IMR-90 (cell line): ENCODE measurements at regions not wholly inside any gene's neighbourhood (a gene's known extent, or its start where the extent isn't known, plus 50 kb on each side); places are given as distances from the start of the nearest gene placed in this dataset.

Experiments
- ATAC-seq: fragments of 200-7000 bp; cut with Tn5 transposase; 2 replicates; pipeline ENCODE4 v1.9.1; 2020; ENCODE audit warnings: low read depth, mild to moderate bottlenecking, moderate library complexity
- BruUV-seq: library from RNA; stranded (reverse); fragments of 400-500 nt; replicated peaks from 2 replicates; lab custom pipeline; 2021; lab: Mats Ljungman, UMichigan
- CTCF ChIA-PET: fragments of 300-600 bp; formaldehyde crosslinking; extraction: SDS; loops from one replicate; lab custom pipeline; 2021; ENCODE audit warnings: antibody characterized with exemption; lab: Yijun Ruan, JAX
- POLR2A ChIA-PET: fragments of 300-600 bp; sonication (Branson Sonifier 250); formaldehyde crosslinking; loops from one replicate; lab custom pipeline; 2022; ENCODE audit warnings: antibody characterized with exemption; ENCODE audit not compliant: unreplicated experiment; lab: Charles Lee
- DNase-seq: peaks from one replicate; pipeline ENCODE4 v3.0.0; 2013
- H2AFZ ChIP-seq: replicated peaks from 2 replicates; pipeline ENCODE3; 2013; ENCODE audit warnings: low read length, mild to moderate bottlenecking; ENCODE audit not compliant: poor library complexity
- H2AK5ac ChIP-seq: 2 replicates; pipeline ENCODE4 v1.6.1; 2013; ENCODE audit warnings: low read depth, low read length, inconsistent platforms
- H2AK9ac ChIP-seq: replicated peaks from 2 replicates; pipeline ENCODE3; 2013; ENCODE audit warnings: mild to moderate bottlenecking, low read depth, low read length, moderate library complexity; ENCODE audit not compliant: poor library complexity
- H2BK120ac ChIP-seq: 2 replicates; pipeline ENCODE4 v1.6.1; 2013; ENCODE audit warnings: low read depth, low read length, inconsistent platforms
- H2BK15ac ChIP-seq: 3 replicates; pipeline ENCODE4 v1.6.1; 2013; ENCODE audit warnings: low read depth, low read length, inconsistent platforms
- H2BK20ac ChIP-seq: 2 replicates; pipeline ENCODE4 v1.6.1; 2013; ENCODE audit warnings: low read depth, mild to moderate bottlenecking, inconsistent platforms, low read length, moderate library complexity
- H2BK5ac ChIP-seq: 2 replicates; pipeline ENCODE4 v1.6.1; 2013; ENCODE audit warnings: mild to moderate bottlenecking, low read depth, low read length, inconsistent platforms; ENCODE audit not compliant: poor library complexity, severe bottlenecking
- H3K14ac ChIP-seq: replicated peaks from 2 replicates; pipeline ENCODE4 v1.6.1; 2013; ENCODE audit warnings: low read depth, low read length, inconsistent platforms
- H3K18ac ChIP-seq: 2 replicates; pipeline ENCODE4 v1.6.1; 2013; ENCODE audit warnings: low read depth, low read length, control low read depth
- H3K23ac ChIP-seq: 2 replicates; pipeline ENCODE4 v1.6.1; 2013; ENCODE audit warnings: low read depth, low read length, inconsistent platforms
- H3K27ac ChIP-seq: 2 replicates; pipeline ENCODE4 v1.5.1; 2013; ENCODE audit warnings: mild to moderate bottlenecking, control low read depth, low read length; ENCODE audit not compliant: insufficient read depth
- H3K27me3 ChIP-seq: 2 replicates; pipeline ENCODE4 v1.6.1; 2013; ENCODE audit warnings: low read length; ENCODE audit not compliant: control insufficient read depth, insufficient read depth
- H3K36me3 ChIP-seq: 2 replicates; pipeline ENCODE4 v1.6.1; 2013; ENCODE audit warnings: low read length, mixed read lengths; ENCODE audit not compliant: control insufficient read depth, insufficient read depth
- H3K4ac ChIP-seq: 2 replicates; pipeline ENCODE4 v1.6.1; 2013; ENCODE audit warnings: low read depth, low read length, inconsistent platforms
- H3K4me1 ChIP-seq: 2 replicates; pipeline ENCODE4 v1.6.1; 2013; ENCODE audit warnings: low read length, mixed read lengths; ENCODE audit not compliant: control insufficient read depth, insufficient read depth
- H3K4me2 ChIP-seq: 2 replicates; pipeline ENCODE4 v1.6.1; 2013; ENCODE audit warnings: low read depth, mild to moderate bottlenecking, control low read depth, low read length, moderate library complexity
- H3K4me3 ChIP-seq: 2 replicates; pipeline ENCODE4 v1.5.1; 2013; ENCODE audit warnings: low read depth, mild to moderate bottlenecking, control low read depth, low read length, moderate library complexity; ENCODE audit not compliant: insufficient read depth
- H3K56ac ChIP-seq: 2 replicates; pipeline ENCODE4 v1.6.1; 2013; ENCODE audit warnings: low read length, inconsistent platforms; ENCODE audit not compliant: insufficient read depth; ENCODE audit errors: extremely low read depth
- H3K79me1 ChIP-seq, 2 experiments: 2 replicates each; pipeline ENCODE4 v1.6.1; 2013; ENCODE audit warnings: low read length in 2 of 2, inconsistent platforms in 1 of 2, low read depth in 1 of 2
- H3K9ac ChIP-seq: 2 replicates; pipeline ENCODE4 v1.6.1; 2013; ENCODE audit warnings: low read depth, low read length, control low read depth
- H3K9me1 ChIP-seq: 2 replicates; pipeline ENCODE4 v1.6.1; 2013; ENCODE audit warnings: low read length, inconsistent platforms; ENCODE audit not compliant: insufficient read depth
- H3K9me3 ChIP-seq: 2 replicates; pipeline ENCODE4 v1.6.1; 2013; ENCODE audit warnings: low read length; ENCODE audit not compliant: control insufficient read depth, insufficient read depth
- H4K20me1 ChIP-seq: 2 replicates; pipeline ENCODE4 v1.6.1; 2013; ENCODE audit warnings: low read length, inconsistent platforms; ENCODE audit not compliant: insufficient read depth
- H4K5ac ChIP-seq: 2 replicates; pipeline ENCODE4 v1.6.1; 2013; ENCODE audit warnings: mild to moderate bottlenecking, low read depth, low read length, control low read depth
- H4K8ac ChIP-seq, 2 experiments: 2 replicates each; pipeline ENCODE4 v1.6.1; 2013; ENCODE audit warnings: low read depth in 2 of 2, low read length in 2 of 2, control low read depth in 1 of 2, inconsistent platforms in 1 of 2
- H4K91ac ChIP-seq: 2 replicates; pipeline ENCODE4 v1.6.1; 2013; ENCODE audit warnings: low read depth, low read length, inconsistent platforms; ENCODE audit not compliant: insufficient read depth
- BHLHE40 ChIP-seq: fragments of 150-350 bp; IDR thresholded peaks from 2 replicates; pipeline ENCODE4 v1.6.1; 2016; ENCODE audit warnings: mild to moderate bottlenecking, low read depth, low read length
- CEBPB ChIP-seq: IDR thresholded peaks from 2 replicates; pipeline ENCODE4 v1.6.1; 2012; ENCODE audit warnings: low read depth, low read length, improper control_type of control experiment
- CHD1 ChIP-seq: IDR thresholded peaks from 2 replicates; pipeline ENCODE4 v1.6.1; 2012; ENCODE audit warnings: low read depth, low read length, improper control_type of control experiment
- CTCF ChIP-seq: conservative IDR thresholded peaks from 2 replicates; pipeline ENCODE4 v1.5.1; 2012; ENCODE audit warnings: mild to moderate bottlenecking, low read depth, low read length, improper control_type of control experiment
- ELK1 ChIP-seq: fragments of 150-350 bp; IDR thresholded peaks from 2 replicates; pipeline ENCODE4 v1.6.1; 2016; ENCODE audit warnings: low read depth, mild to moderate bottlenecking, low read length, moderate library complexity, borderline replicate concordance
- FOS ChIP-seq: fragments of 150-350 bp; IDR thresholded peaks from 2 replicates; pipeline ENCODE4 v1.6.1; 2016; ENCODE audit warnings: low read depth, low read length
- MAFK ChIP-seq: IDR thresholded peaks from 2 replicates; pipeline ENCODE4 v1.6.1; 2012; ENCODE audit warnings: low read depth, low read length, improper control_type of control experiment
- MAZ ChIP-seq: IDR thresholded peaks from 2 replicates; pipeline ENCODE4 v1.6.1; 2012; ENCODE audit warnings: low read depth, mild to moderate bottlenecking, low read length, improper control_type of control experiment, moderate library complexity, borderline replicate concordance
- MXI1 ChIP-seq: IDR thresholded peaks from 2 replicates; pipeline ENCODE4 v1.6.1; 2012; ENCODE audit warnings: low read depth, mild to moderate bottlenecking, low read length, moderate library complexity, borderline replicate concordance
- NFE2L2 ChIP-seq: fragments of 150-350 bp; IDR thresholded peaks from 2 replicates; pipeline ENCODE4 v1.6.1; 2016; ENCODE audit warnings: low read depth, mild to moderate bottlenecking, low read length
- POLR2A ChIP-seq: IDR thresholded peaks from 2 replicates; pipeline ENCODE4 v1.6.1; 2012; ENCODE audit warnings: mild to moderate bottlenecking, low read depth, low read length
- RAD21 ChIP-seq: IDR thresholded peaks from 2 replicates; pipeline ENCODE4 v1.6.1; 2012; ENCODE audit warnings: low read length, improper control_type of control experiment
- RCOR1 ChIP-seq: IDR thresholded peaks from 2 replicates; pipeline ENCODE4 v1.6.1; 2012; ENCODE audit warnings: mild to moderate bottlenecking, low read length, improper control_type of control experiment; ENCODE audit not compliant: insufficient replicate concordance
- RFX5 ChIP-seq: IDR thresholded peaks from 2 replicates; pipeline ENCODE4 v1.8.0; 2012; ENCODE audit warnings: low read depth, mild to moderate bottlenecking, low read length, moderate library complexity
- SMC3 ChIP-seq: fragments of 150-350 bp; IDR thresholded peaks from 2 replicates; pipeline ENCODE4 v1.6.1; 2016; ENCODE audit warnings: low read depth, mild to moderate bottlenecking, antibody characterized with exemption, low read length, moderate library complexity
- WGBS, 2 experiments: methylation state at CpG; one replicate each; pipeline versions ENCODE4 v1.1.5 to v1.1.7; 2013; ENCODE audit warnings: missing lambda C conversion rate in 2 of 2; ENCODE audit not compliant: insufficient read length in 1 of 2; ENCODE audit errors: extremely low coverage in 2 of 2; 5-methylcytosine and 5-hydroxymethylcytosine counted together
- dilution Hi-C: fragments of 300-500 bp; cut with HindIII; formaldehyde crosslinking; loops from one replicate; pipeline ENCODE4 v1.14.3; 2018; ENCODE audit warnings: low sequenced_read_pairs; ENCODE audit not compliant: unreplicated experiment
- in situ Hi-C: fragments of 300-500 bp; cut with MboI; formaldehyde crosslinking; loops from 3 replicates; pipeline ENCODE4 v1.14.3; 2019; ENCODE audit warnings: low sequenced_read_pairs, inconsistent platforms, mixed read lengths
- intact Hi-C: fragments of 100-400 bp; cut with micrococcal nuclease; formaldehyde crosslinking; loops from 2 replicates; pipeline ENCODE4 v1.10.0; 2022
- TF ChIP-seq, protein P1 (sequence below): fragments of 150-350 bp; IDR thresholded peaks from 2 replicates; pipeline ENCODE4 v1.6.1; 2017; ENCODE audit warnings: mild to moderate bottlenecking, antibody characterized with exemption, low read length, low read depth

- no peak overlapping the region for H3K23ac ChIP-seq
- dilution Hi-C loops (no loop called here), intact Hi-C loops (no loop called here), in situ Hi-C loops (no loop called here)
- no peaks in the 10 kb centered on the region for H3K36me3 ChIP-seq
- H2AFZ ChIP-seq: no peak overlapping the region
- no peak overlapping the region for H2AK5ac ChIP-seq
- no peak overlapping the region for H2AK9ac ChIP-seq
- H3K9ac ChIP-seq: no peak overlapping the region
- TF ChIP-seq ELK1 (no peak), FOS (no peak), CEBPB (no peak), RAD21 (no peak), POLR2A (no peak), MXI1 (no peak), NFE2L2 (no peak), SMC3 (no peak), BHLHE40 (no peak), CHD1 (no peak), MAFK (no peak), CTCF (no peak), MAZ (no peak), RCOR1 (no peak), RFX5 (no peak)
- TF ChIP-seq, protein P1, sequence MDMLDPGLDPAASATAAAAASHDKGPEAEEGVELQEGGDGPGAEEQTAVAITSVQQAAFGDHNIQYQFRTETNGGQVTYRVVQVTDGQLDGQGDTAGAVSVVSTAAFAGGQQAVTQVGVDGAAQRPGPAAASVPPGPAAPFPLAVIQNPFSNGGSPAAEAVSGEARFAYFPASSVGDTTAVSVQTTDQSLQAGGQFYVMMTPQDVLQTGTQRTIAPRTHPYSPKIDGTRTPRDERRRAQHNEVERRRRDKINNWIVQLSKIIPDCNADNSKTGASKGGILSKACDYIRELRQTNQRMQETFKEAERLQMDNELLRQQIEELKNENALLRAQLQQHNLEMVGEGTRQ: no peak
- no peak overlapping the region for H4K8ac ChIP-seq
- H3K4ac ChIP-seq: no peak overlapping the region
- no peaks in the 10 kb centered on the region for H3K79me1 ChIP-seq
- CTCF ChIA-PET: no interaction called here
- H3K56ac ChIP-seq: no peak overlapping the region
- H3K4me3 ChIP-seq: no peak overlapping the region
- no peaks in the 10 kb centered on the region for H3K9me1 ChIP-seq
- H3K4me1 ChIP-seq: no peaks in the 10 kb centered on the region
- H4K20me1 ChIP-seq: no peaks in the 10 kb centered on the region
- H2BK20ac ChIP-seq: no peak overlapping the region
- ATAC-seq (no peak), DNase-seq (no peak)
- POLR2A ChIA-PET: no interaction called here
- no peak overlapping the region for H3K4me2 ChIP-seq
- no peak overlapping the region for H2BK15ac ChIP-seq
- no peak overlapping the region for H3K18ac ChIP-seq
- no peaks in the 10 kb centered on the region for H3K27me3 ChIP-seq
- no peak overlapping the region for H4K91ac ChIP-seq
- H3K14ac ChIP-seq: no peak overlapping the region
- H4K5ac ChIP-seq: no peak overlapping the region
- H3K9me3 ChIP-seq: no peaks in the 10 kb centered on the region
- BruUV-seq: no TSS peak
- H2BK5ac ChIP-seq: no peak overlapping the region
- H3K27ac ChIP-seq: no peak overlapping the region
- no peak overlapping the region for H2BK120ac ChIP-seq
- no CpG with 5 or more reads among the region's 4 CpGs for WGBS, 2 experiments
These were observed 1379.1 kb upstream of the CDH2 start for GRCh38 chr18:29556070-29556469.
